HEK293 (cell line): ENCODE measurements at regions not wholly inside any gene's neighbourhood (a gene's known extent, or its start where the extent isn't known, plus 50 kb on each side); places are given as distances from the start of the nearest gene placed in this dataset.
"Not testable (repeated sequence)": the region's sequence is repeated elsewhere in the genome, so short reads cannot be mapped to it uniquely, and the experiment has no call there.

Experiments used
- CTCF ChIA-PET: fragments of 350-600 bp; formaldehyde crosslinking; extraction: SDS; loops from one replicate; lab custom pipeline; 2021; ENCODE audit warnings: antibody characterized with exemption; lab: Yijun Ruan, JAX
- POLR2A ChIA-PET: fragments of 300-600 bp; formaldehyde crosslinking; extraction: SDS; loops from one replicate; lab custom pipeline; 2020; ENCODE audit warnings: antibody characterized with exemption, inconsistent platforms; lab: Yijun Ruan, JAX
- H3K27ac ChIP-seq: fragments of 200-500 bp; sonication (Bioruptor generic); 2 replicates; pipeline ENCODE4 v1.5.1; 2014; ENCODE audit warnings: low read depth, low read length, control low read depth, inconsistent platforms; ENCODE audit errors: extremely low read depth
- H3K36me3 ChIP-seq, 2 experiments: fragments of 200-500 bp in 1 of 2; sonication (Bioruptor generic) in 1 of 2; 1 replicate in 1 of 2; 2 replicates in 1 of 2; pipeline ENCODE4 v1.5.1; 2014 to 2017; ENCODE audit warnings: inconsistent platforms in 2 of 2, low read length in 2 of 2; ENCODE audit not compliant: control insufficient read depth in 2 of 2, insufficient read depth in 1 of 2
- H3K4me1 ChIP-seq: fragments of 200-500 bp; sonication (Bioruptor generic); 2 replicates; pipeline ENCODE4 v1.5.1; 2014; ENCODE audit warnings: mild to moderate bottlenecking, low read length, inconsistent platforms; ENCODE audit not compliant: control insufficient read depth, insufficient read depth
- H3K4me3 ChIP-seq: 2 replicates; pipeline ENCODE4 v1.5.1; 2011; ENCODE audit warnings: low read depth, mild to moderate bottlenecking, control low read depth, low read length, moderate library complexity
- H3K9me3 ChIP-seq: fragments of 200-500 bp; sonication (Bioruptor generic); 2 replicates; pipeline ENCODE4 v1.5.1; 2014; ENCODE audit warnings: low read depth, low read length, inconsistent platforms; ENCODE audit not compliant: control insufficient read depth, insufficient read depth
- CTCF ChIP-seq: fragments of 450-650 bp; formaldehyde crosslinking; IDR thresholded peaks from 2 replicates; pipeline ENCODE4 v1.5.1; 2016; ENCODE audit warnings: missing biosample characterization, missing genetic modification characterization
- INSM2 ChIP-seq: fragments of 450-650 bp; formaldehyde crosslinking; IDR thresholded peaks from 2 replicates; pipeline ENCODE4 v1.5.1; 2016; ENCODE audit warnings: missing biosample characterization, missing genetic modification characterization
- KLF17 ChIP-seq: fragments of 450-650 bp; formaldehyde crosslinking; IDR thresholded peaks from 2 replicates; pipeline ENCODE4 v1.5.1; 2016; ENCODE audit warnings: missing biosample characterization, missing genetic modification characterization
- SETDB1 ChIP-seq: IDR thresholded peaks from one replicate; pipeline ENCODE4 v1.6.1; 2017; ENCODE audit warnings: mild to moderate bottlenecking, low read length, moderate library complexity, mixed read lengths; ENCODE audit not compliant: insufficient read length
- YY1 ChIP-seq: fragments of 450-650 bp; formaldehyde crosslinking; IDR thresholded peaks from 2 replicates; pipeline ENCODE4 v1.5.1; 2018; ENCODE audit warnings: missing biosample characterization, missing genetic modification characterization
- ZBTB8A ChIP-seq: fragments of 450-650 bp; formaldehyde crosslinking; IDR thresholded peaks from 2 replicates; pipeline ENCODE4 v1.5.1; 2016; ENCODE audit warnings: missing biosample characterization, missing genetic modification characterization
- ZNF114 ChIP-seq: fragments of 450-650 bp; formaldehyde crosslinking; IDR thresholded peaks from 2 replicates; pipeline ENCODE4 v1.5.0; 2017; ENCODE audit warnings: missing biosample characterization, missing genetic modification characterization
- ZNF121 ChIP-seq: fragments of 450-650 bp; formaldehyde crosslinking; IDR thresholded peaks from 2 replicates; pipeline ENCODE4 v1.5.1; 2016; ENCODE audit warnings: missing biosample characterization, missing genetic modification characterization
- ZNF175 ChIP-seq: fragments of 450-650 bp; formaldehyde crosslinking; IDR thresholded peaks from 2 replicates; pipeline ENCODE4 v1.5.1; 2016; ENCODE audit warnings: missing biosample characterization, missing genetic modification characterization
- ZNF239 ChIP-seq: fragments of 450-650 bp; formaldehyde crosslinking; IDR thresholded peaks from 2 replicates; pipeline ENCODE4 v1.5.1; 2016; ENCODE audit warnings: missing biosample characterization, missing genetic modification characterization
- ZNF341 ChIP-seq: fragments of 450-650 bp; formaldehyde crosslinking; IDR thresholded peaks from 2 replicates; pipeline ENCODE4; 2016; ENCODE audit warnings: low read depth, missing biosample characterization, missing genetic modification characterization
- ZNF350 ChIP-seq: fragments of 450-650 bp; formaldehyde crosslinking; IDR thresholded peaks from 2 replicates; pipeline ENCODE4 v1.5.0; 2017; ENCODE audit warnings: missing biosample characterization, mild to moderate bottlenecking, missing genetic modification characterization
- ZNF354C ChIP-seq: fragments of 450-650 bp; formaldehyde crosslinking; IDR thresholded peaks from 2 replicates; pipeline ENCODE4 v1.5.1; 2016; ENCODE audit warnings: missing biosample characterization, missing genetic modification characterization, low read depth, borderline replicate concordance
- ZNF416 ChIP-seq: fragments of 450-650 bp; formaldehyde crosslinking; IDR thresholded peaks from 2 replicates; pipeline ENCODE4 v1.5.1; 2016; ENCODE audit warnings: missing biosample characterization, missing genetic modification characterization
- ZNF513 ChIP-seq: fragments of 450-650 bp; IDR thresholded peaks from 2 replicates; pipeline ENCODE4 v1.5.1; 2018; ENCODE audit warnings: missing biosample characterization, missing genetic modification characterization
- ZNF530 ChIP-seq: fragments of 450-650 bp; formaldehyde crosslinking; IDR thresholded peaks from 2 replicates; pipeline ENCODE4 v1.5.1; 2016; ENCODE audit warnings: low read depth, missing biosample characterization, missing genetic modification characterization
- ZNF623 ChIP-seq: fragments of 450-650 bp; formaldehyde crosslinking; IDR thresholded peaks from 2 replicates; pipeline ENCODE4 v1.5.1; 2016; ENCODE audit warnings: missing biosample characterization, missing genetic modification characterization
- ZNF658 ChIP-seq: fragments of 450-650 bp; formaldehyde crosslinking; IDR thresholded peaks from 2 replicates; pipeline ENCODE4; 2016; ENCODE audit warnings: missing biosample characterization, missing genetic modification characterization
- ZNF704 ChIP-seq: fragments of 450-650 bp; formaldehyde crosslinking; IDR thresholded peaks from 2 replicates; pipeline ENCODE4 v1.5.1; 2016; ENCODE audit warnings: missing biosample characterization, missing genetic modification characterization

GRCh38 chr5:89816038-89816437, 593.5 kb downstream of the CETN3 start:
- ChIA-PET POLR2A (no interaction called here), CTCF (no interaction called here)
- Histone ChIP-seq H3K4me1 (no peaks in the 10 kb centered on the region), H3K4me3 (no peak overlapping the region), H3K9me3 (no peaks in the 10 kb centered on the region), H3K27ac (no peak overlapping the region), H3K36me3 (no peaks in the 10 kb centered on the region)
- TF ChIP-seq ZNF658 = no peak
- TF ChIP-seq ZNF416 (tag by site-specific recombination) = no peak
- TF ChIP-seq SETDB1 = no peak
- TF ChIP-seq KLF17 (tag by site-specific recombination) = no peak
- TF ChIP-seq ZBTB8A (tag by site-specific recombination) = no peak
- TF ChIP-seq ZNF513 (tag by site-specific recombination) = no peak
- TF ChIP-seq ZNF350 (tag by site-specific recombination) = no peak
- TF ChIP-seq ZNF175 (tag by site-specific recombination) = no peak
- no peak for TF ChIP-seq ZNF114 (tag by site-specific recombination)

- CTCF ChIA-PET = interaction anchor here (0.6 kb wide), 1 partner anchor 462 kb away, joined by 3 read pairs; no protein-coding TSS in a partner anchor
Measured at GRCh38 chr5:89800735-89801134, 608.8 kb downstream of the CETN3 start.

GRCh38 chr5:89794504-89794903, 615.1 kb downstream of the CETN3 start:
- CTCF ChIA-PET, H3K27ac ChIP-seq, POLR2A ChIA-PET, H3K36me3 ChIP-seq, H3K4me1 ChIP-seq, H3K4me3 ChIP-seq, H3K9me3 ChIP-seq: not testable (repeated sequence)

More at GRCh38 chr5:89800735-89801134, 608.8 kb downstream of the CETN3 start:
- POLR2A ChIA-PET, H3K27ac ChIP-seq, H3K9me3 ChIP-seq, H3K4me1 ChIP-seq, H3K4me3 ChIP-seq, H3K36me3 ChIP-seq: not testable (repeated sequence)

- H3K27ac ChIP-seq, H3K4me3 ChIP-seq, H3K4me1 ChIP-seq, H3K36me3 ChIP-seq, POLR2A ChIA-PET, H3K9me3 ChIP-seq, CTCF ChIA-PET: not testable (repeated sequence)
- TF ChIP-seq SETDB1 = peak; percentile 20
Measured at GRCh38 chr5:89779734-89780133, 629.8 kb downstream of the CETN3 start.

- CTCF ChIA-PET = interaction anchor here (0.6 kb wide), 2 partner anchors 26 to 370 kb away, joined by 3 read pairs; no protein-coding TSS in a partner anchor
- POLR2A ChIA-PET = no interaction called here
- TF ChIP-seq ZNF341 (no peak), YY1 (tag by site-specific recombination) (no peak), ZNF530 (tag by site-specific recombination) (no peak), INSM2 (tag by site-specific recombination) (no peak), ZNF121 (tag by site-specific recombination) (no peak), ZNF354C (no peak), CTCF (no peak), ZNF623 (tag by site-specific recombination) (no peak), ZNF704 (tag by site-specific recombination) (no peak), ZNF239 (no peak)
Measured at GRCh38 chr5:89777758-89778157, 631.8 kb downstream of the CETN3 start.

More at GRCh38 chr5:89777758-89778157, 631.8 kb downstream of the CETN3 start:
- Histone ChIP-seq H3K4me1 (no peaks in the 10 kb centered on the region), H3K4me3 (no peak overlapping the region), H3K27ac (no peak overlapping the region), H3K9me3 (no peaks in the 10 kb centered on the region), H3K36me3 (no peaks in the 10 kb centered on the region)
